Stimulated activated CD4-positive, alpha-beta T cell treated with anti-CD3 and anti-CD28 coated beads, Interleukin-4, amount 100 ng/mL, for 48 hours (primary cell): ENCODE measurements at regions not wholly inside any gene's neighbourhood (a gene's known extent, or its start where the extent isn't known, plus 50 kb on each side); places are given as distances from the start of the nearest gene placed in this dataset.
"Not testable (repeated sequence)": the region's sequence is repeated elsewhere in the genome, so short reads cannot be mapped to it uniquely, and the experiment has no call there.

Experiments
- DNase-seq, 2 donors: peaks; one replicate each; pipeline ENCODE4 v3.0.0-alpha.2; 2020; ENCODE audit warnings: low read depth in 2 of 2

DNA sequence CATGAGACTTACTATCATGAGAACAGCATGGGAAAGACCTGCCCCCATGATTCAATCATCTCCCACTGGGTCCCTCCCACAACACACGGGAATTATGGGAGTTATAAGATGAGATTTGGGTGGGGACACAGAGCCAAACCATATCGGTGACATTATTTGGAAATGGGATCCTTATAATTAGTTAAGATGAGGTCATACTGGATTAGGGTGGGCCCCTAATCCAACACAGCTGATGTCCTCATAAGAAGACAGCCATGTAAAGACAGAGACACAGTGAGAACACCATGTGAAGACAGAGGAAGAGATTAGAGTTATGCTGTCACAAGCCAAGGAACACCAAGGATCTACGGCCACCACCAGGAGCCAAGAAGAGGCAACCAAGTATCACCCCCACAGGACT lies 161.7 kb downstream of the SPTSSA start:
- DNase-seq: no peak

DNA sequence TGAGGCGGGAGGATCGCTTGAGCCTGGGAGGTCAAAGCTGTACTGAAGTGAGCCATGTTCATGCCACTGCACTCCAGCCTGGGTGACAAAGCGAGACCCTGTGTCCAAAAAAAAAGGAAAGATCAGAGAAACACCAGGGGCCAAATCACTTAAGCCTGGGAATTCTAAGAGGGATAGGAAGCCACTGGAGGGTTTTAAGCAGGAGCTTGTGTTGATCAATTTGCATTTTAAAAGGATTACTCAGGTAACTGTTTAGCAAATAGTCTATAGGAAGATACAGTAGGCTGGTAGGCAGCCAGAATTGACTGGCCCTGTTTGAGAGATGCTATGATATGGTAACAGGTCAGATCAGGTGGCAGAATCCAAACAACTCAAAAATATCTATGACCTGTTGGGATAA lies 162.7 kb downstream of the SPTSSA start:
- no peak for DNase-seq

DNA sequence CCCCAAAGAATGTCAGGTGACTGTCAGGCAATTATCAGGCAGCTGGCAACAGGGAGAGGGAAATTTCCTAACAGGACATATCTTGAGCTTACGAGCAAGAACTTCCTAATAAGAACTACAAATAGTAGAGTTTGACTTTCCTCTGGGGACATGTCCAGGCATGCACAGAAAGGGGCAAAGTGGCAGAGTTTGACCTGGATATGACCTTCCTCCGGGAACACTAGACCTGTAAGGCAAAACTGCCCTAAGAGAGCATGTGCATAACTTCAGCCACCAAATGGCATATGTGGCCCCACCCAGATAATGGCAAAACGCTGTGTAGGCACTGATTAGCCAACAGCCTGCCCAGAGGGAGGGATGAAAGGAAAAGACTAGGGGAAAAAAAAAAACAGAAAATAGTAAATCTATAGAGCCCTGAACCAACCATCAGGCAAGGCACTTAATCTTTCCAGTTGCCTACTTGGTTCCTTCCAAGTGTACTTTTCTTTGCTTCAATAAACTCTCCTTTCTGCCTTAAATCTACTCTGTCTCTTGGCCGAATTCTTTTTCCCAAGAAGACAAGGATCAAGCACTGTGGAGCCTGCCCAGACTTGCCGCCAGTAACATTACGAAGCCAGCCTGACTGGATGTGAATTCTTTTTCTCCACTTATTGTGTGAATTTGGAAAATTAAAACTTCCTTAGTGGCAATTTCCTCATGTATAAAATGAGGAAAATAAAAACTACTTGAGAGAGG lies 164.1 kb downstream of the SPTSSA start:
- DNase-seq: no peak

DNA sequence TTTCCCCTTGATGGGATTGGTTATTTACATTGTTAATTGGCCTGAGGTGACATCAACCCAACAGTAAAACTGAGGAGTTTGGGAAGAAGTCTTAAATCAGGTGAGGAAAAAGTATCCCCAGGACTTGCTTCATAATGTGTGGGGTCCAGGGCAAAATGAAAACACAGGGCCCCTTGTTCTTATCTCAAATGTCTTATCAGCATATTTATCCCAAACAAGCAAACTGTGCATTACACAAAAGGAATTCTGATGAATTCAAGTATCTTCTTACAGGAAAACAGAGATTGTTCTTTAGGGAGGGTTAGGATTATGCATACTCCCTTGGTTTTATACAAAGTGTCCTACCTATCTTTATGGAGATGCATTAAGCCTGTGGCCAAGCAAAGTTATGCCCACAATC lies 178.4 kb downstream of the SPTSSA start:
- no peak for DNase-seq

DNA sequence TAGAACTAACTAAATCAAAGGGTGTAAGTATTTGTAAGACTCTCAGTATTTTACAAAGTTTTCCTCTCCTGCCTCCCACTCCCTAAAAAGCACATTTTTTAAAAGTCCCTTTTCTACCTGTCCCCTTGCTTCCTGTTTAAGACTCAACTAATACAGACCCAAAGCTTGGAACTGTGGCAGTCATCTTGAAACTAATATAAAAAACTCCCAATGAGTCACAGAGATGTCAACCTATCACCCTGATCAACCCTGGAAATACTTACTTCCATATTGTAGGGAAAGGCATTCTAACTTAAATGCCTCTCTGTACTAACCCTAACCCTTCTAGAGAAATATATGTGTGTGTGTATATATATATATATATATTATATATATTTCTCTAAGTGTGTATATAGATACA lies 184.8 kb downstream of the SPTSSA start:
- DNase-seq: no peak

DNA sequence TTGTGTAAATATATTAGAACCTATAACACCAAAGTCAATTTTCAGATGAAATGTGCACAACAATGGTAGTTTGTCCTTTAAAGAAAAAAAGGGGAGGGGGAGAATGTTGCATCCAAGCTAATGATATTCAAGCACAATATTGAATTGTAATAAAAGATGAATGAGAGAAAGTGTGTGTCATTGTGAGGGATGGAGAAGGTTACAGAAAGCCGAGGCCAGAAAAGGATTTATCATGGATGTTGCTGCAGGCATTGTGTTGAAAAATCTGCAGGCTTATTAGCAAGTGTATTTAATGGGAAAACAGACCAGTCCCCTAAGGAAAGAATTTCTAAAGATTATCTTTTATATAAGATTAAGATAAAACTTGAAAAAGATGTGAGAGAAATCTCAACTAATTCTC lies 186.5 kb downstream of the SPTSSA start:
- no peak for DNase-seq

DNA sequence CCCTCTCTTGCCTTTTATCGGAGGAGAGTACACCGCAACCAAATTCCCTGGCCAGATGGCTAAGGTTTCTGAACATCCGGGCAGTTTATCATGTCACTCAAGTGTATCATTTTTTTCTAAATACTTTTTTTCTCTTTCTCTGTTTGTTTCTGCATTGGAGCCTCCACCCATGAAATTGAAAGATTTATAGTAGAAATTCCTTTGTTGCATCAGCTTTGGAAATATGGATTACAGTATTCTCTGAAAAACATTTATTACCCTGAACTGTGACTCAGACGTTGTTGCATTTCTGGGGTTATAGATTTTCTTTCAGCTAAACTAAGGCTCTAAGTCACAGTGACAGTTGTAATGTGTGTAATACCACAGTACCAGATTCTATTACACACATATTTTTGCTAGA lies 187.0 kb downstream of the SPTSSA start:
- no peak for DNase-seq

DNA sequence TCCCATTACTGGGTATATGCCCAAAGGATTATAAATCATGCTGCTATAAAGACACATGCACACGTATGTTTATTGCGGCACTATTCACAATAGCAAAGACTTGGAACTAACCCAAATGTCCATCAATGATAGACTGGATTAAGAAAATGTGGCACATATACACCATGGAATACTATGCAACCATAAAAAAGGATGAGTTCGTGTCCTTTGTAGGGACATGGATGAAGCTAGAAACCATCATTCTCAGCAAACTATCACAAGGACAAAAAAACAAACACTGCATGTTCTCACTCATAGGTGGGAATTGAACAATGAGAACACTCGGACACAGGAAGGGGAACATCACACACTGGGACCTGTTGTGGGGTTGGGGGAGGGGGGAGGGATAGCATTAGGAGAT lies 188.3 kb downstream of the SPTSSA start:
- not testable (repeated sequence) for DNase-seq

DNA sequence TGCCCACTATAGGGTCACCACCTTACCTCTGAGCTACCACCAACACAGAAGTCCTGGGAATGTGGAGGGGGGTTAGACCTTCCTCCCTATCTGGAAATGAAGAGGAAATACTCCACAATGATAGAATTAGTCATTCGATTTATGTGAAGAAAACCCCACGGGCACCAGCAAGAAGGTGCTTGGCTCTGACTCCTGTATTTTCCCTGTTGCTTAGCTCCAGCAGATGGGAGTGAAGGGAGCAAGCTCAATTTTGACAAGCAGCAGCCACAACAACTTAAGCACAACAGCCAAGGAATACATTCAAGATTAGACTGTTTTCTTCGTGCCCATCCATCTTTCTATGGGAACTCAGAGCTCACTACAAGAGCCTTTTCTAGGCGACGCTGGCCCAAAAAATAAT lies 191.7 kb downstream of the SPTSSA start:
- DNase-seq: no peak

DNA sequence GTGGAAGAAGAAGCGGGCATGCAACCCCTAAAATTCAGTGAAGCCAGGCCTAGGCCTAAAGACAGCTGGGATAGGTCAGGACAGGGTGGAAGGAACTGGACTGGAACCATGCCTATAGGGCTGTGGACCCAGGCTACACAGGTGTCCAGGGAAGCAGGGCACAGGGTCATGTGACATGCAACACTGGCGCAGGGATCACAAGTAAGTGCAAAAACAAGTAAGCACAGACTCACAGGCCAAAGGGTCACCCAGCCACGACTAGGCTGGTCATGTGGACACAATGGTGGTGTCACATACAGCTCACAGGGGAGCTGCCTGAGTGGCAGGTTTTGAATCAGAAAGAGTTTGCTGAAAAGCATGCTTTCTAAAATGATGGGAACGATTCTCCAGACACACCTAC lies 195.7 kb downstream of the SPTSSA start:
- DNase-seq: no peak

DNA sequence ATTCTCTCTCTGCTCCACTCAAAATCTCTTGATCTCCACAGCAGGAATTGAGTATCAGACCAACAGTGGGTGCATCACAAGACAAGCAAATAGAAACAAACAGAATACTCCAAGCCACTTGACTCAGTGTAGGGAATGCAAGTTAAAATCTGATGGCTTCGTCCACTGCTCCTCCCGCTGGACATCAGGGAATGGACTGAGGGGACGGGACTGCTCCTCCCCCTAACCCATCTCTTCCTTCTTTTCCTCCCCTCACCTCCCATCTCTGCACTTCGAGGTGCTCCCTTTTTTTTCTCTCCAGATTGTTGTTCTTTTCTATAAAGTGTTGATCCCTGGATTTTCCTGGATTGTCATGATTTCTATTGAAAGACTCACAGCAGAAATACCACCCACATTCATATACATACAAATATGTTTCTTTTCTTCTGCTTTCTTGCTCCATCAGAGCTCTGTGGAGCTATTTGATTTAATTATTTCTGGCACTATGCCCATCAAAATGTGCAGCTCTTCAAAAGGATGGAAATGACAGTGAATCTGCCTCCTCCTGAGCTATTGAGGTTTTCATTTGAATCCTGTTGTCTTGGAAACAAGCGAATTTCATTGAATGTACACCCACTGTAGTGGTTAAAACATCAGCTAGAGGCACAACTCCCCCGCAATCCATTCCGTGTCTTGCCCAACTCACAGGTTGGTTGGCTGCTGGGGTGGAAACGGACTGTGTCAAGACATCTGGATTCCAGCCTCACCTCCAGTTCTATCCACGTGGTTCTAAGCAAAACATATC lies 199.7 kb downstream of the SPTSSA start:
- DNase-seq: no peak

DNA sequence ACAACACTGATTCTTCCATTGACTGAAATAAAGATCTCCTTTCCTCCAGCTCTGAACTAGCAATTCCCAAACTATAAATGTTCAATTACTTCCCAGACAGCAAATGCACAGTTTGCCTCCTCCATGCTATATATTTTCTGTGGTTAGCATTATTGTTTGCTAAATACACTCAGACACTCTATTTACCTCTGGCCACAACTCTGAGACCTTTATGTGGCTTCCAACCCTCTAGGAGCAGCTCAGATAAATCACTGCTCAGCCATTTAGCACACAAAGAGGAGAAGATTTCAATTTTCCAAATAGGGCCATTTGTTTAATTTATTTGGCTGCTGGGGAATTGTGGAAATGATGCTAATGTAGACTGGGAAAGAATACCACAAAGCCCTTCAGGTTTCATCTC lies 202.0 kb downstream of the SPTSSA start:
- DNase-seq: no peak

DNA sequence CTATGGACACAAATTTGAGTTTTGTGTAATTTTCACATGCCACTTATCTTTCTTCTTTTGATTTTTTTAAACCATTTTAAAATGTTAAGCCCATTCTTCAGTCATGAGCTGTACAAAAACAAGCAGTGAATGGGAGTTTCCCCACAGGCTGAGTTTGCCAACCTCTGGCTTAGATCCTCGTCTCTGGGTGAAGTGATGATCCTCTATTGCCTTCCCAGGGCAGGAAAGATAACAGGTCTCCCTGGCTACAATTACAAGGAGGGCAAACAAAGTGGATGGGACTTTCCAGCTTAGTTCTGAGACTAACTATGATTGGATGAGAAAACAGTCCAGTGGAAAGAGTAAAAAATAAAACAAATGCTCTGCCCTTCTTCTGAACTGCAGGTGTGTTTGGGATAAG lies 203.7 kb downstream of the SPTSSA start:
- DNase-seq: no peak

DNA sequence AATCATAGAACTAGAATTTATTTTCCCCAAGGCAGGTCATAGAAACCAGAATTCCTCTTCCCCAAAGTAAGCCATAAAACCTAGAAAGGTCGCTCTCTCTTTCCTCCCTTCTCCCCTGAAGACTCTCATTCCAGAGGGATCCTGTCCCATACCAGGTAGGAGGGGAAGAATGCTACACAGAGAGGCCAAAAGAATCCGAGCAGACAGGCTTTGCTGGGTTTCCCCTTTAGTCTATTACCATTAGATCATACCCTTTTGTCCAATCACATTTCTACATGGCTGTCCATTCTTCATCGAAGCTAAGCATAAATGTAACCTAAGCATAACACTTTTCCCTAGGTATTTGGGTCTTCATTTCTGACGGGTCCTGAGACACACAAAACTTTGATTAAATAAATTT lies 204.5 kb downstream of the SPTSSA start:
- DNase-seq: no peak

DNA sequence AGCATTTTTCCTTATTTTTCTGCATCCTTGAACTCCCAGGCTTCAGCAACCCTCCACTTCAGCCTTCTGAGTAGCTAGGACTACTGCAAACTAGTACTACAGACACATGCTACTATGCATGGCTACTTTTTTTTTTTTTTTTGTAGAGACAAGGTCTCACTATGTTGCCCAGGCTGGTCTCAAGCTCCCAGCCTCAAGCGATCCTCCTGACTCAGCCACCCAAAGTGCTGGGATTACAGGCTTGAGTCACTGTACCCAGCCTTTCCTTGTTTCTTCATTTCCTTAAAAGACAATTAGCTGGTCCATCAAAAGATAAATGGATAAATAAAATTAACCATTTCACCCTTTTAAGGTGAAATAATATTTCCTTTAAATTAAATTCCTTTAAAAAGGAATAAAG lies 205.8 kb downstream of the SPTSSA start:
- no peak for DNase-seq

DNA sequence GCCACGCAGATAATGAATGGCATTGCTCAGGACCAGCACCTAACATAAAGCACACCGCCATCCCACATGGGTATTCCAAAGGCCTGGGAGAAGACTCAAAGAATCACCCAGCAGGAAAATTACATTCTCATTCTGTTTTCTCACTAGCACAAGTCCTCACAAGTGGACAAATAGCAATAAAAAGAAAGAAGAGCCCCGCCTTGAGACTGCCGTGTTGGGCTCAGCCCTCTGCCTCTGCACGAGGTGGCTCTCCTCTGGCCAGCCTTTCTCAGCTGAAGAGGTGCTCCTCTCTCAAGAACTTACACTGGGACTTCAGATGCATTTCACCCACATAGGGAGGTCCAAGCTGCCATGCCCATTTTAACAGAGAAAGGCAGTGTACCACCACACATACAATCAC lies 207.5 kb downstream of the SPTSSA start:
- DNase-seq: no peak

DNA sequence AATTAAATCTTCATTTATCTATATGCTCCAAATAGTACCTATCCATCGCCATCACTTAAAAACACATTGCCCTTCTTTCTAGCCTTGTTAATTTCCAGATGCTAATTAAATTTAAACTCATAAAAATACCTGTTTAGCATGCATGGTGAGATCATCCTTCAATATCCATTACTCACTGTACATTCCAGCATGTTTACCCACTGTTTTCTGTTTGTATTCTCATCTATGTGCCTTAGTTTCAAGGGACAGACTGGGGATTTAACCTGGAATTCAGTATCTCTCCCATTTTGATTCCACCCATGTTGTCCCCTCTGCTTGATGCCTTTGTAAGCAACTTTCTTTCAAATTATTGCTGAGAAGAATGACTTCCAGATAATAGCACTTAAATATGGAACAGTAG lies 208.0 kb downstream of the SPTSSA start:
- DNase-seq: no peak

DNA sequence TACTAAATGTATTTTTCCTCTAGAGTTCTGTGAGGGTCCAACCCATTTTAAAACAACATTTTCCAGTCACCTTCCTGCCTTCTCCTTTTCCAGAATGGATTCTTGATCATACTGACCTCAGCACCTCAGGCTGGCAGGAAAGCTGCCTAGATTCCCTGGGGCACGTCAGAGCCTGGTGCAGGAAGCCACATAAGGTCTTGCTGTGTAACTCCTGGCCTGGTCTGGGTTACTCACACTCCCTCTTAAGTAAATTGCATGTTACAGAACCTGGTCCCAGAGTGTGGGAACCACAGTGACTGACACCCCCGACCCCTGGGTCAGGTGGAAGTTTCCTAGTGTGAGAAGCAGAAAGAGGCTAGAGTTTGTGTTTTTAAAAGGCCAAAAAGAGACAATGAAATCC lies 209.8 kb downstream of the SPTSSA start:
- DNase-seq: no peak

DNA sequence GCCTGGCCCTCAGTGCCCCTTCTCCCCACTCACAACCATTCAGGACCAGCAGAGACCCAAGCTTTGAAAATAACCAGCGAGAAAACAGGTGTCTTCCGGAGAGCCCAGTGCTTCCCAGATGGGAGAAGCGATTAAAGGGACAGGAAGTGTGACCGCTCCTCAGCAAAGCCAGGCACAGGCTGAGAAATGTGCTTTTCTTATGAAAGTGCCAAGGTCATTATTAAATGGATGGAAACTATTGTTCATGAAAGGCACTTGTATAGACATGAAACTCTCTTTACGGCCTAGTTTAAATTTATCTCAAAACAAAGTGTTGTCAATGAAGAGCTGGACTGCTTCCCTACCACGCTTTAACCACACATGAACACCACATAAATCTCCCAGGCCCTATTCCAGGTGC lies 210.4 kb downstream of the SPTSSA start:
- no peak for DNase-seq

DNA sequence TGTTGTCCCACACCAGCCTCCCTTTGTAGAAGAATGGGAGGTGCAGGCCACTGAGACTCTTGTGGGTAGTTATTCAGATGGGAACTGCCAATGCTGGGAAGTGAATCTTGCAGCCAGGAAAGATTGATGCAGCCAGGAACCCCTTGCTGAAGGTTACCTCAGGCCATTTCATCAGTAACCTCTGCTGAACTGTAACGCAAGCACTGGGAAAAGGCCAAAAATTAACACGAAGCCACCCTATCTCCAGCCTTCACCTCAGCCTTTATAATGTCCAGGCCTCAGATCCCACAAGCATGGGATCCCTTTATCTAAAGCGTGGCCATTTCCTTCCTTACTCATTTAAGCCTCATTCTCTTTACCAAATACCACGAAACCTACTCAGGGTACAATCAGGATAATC lies 211.1 kb downstream of the SPTSSA start:
- no peak for DNase-seq

DNA sequence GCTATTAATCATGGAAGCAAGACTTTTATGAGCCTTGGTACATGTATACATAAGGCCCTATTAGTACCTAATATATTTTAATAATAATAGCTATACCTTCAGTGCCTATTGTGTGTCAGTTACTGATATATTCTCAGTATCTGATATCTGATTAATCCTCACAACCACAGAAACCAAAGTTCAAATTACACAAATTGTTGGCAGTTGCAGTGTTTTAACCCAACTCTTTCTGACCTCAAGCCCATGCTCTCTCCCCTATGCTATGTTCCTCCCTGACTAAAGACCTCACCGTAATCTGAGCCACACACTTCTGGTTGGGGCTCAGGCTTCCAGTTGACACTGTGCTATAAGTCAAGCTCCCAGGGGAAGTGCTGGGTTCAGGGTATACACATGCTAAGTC lies 214.4 kb downstream of the SPTSSA start:
- no peak for DNase-seq

DNA sequence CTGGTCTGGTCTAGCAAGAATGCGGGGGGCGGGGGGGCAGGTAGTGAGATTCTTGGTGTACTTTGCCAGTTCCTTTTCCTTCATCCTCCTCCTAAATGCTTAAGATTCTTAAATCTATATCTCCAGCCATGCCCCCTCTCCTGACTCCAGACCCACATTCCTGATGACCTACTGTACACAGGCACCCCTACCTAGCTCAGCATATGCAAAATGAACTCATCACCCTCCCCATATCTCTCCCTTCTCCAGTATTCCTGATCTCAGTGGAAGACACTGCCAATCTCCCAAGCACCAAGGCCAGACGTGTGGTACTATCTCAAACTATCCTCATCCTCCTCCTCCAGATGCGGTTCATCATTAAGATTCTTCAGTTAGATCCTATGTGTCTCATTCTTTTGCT lies 215.8 kb downstream of the SPTSSA start:
- no peak for DNase-seq

DNA sequence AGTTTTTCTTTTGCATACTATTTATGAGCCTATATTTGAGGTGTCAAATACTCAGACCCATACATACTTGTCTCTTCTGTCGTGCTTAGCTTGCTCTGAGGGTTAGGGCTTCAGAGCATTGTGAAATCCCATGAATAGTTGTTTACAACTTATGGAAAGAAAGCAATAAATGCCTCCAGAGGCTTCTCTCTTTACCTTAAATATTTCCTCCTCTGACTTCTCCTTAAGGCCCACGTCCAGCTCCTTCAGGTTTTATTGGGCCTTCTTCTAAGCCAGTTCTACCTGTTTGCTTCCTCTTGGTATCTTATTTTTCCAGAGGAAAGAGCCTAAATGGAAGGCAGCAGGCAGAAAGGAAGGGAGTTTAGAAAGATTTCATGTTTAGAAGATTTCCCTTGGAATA lies 218.6 kb downstream of the SPTSSA start:
- DNase-seq: no peak

DNA sequence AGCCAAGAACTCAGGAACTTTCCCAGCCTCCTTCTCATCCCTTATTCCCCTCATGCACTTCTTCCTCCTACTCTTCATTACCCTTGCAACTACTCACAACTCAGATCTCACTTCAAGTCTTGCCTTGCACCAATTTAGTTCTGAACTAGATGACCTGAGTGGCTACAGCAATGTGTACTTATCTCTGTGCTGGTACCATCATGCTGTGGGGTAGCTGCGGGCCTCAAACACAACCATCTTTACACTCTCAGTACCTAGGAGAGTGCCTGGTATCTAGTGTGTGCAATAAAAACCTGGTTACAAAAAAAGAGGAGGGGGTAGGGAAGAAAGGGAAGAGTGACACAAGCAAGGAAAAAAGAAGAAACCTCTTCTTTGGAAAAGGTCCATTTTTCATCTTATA lies 219.0 kb downstream of the SPTSSA start:
- no peak for DNase-seq
